ENCODE measurements at regions not wholly inside any gene's neighbourhood (a gene's known extent, or its start where the extent isn't known, plus 50 kb on each side); places are given as distances from the start of the nearest gene placed in this dataset.

DNA sequence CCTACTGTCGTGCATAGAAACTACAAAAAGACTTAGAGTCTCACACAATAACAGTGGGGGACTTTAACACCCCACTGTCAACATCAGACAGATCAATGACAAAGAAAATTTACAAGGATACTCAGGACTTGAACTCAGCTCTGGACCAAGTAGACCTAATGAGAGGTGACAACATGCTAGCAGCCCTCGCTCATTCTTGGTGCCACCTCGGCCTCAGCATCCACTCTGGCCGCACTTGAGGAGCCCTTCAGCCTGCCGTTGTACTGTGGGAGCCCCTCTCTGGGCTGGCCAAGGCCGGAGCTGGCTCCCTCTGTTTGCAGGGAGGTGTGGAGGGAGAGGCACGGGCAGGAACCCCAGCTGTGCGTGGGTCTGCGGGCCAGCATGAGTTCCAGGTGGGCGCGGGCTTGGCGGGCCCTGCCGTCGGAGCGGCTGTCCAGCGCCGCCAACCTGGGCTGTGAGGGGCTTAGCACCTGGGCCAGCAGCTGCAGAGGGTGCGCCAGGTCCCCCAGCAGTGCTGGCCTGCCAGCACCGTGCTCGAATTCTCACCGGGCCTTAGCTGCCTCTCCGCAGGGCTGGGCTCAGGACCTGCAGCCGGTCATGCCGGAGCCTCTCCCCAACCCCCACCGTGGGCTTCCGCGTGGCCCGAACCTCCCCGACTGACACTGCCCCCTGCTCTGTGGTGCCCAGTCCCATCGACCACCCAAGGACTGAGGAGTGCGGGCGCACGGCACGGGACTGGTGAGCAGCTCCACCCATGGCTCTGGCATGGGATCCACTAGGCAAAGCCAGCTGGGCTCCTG lies 205.6 kb downstream of the FRK start:
- TF ChIP-seq, protein P1, sequence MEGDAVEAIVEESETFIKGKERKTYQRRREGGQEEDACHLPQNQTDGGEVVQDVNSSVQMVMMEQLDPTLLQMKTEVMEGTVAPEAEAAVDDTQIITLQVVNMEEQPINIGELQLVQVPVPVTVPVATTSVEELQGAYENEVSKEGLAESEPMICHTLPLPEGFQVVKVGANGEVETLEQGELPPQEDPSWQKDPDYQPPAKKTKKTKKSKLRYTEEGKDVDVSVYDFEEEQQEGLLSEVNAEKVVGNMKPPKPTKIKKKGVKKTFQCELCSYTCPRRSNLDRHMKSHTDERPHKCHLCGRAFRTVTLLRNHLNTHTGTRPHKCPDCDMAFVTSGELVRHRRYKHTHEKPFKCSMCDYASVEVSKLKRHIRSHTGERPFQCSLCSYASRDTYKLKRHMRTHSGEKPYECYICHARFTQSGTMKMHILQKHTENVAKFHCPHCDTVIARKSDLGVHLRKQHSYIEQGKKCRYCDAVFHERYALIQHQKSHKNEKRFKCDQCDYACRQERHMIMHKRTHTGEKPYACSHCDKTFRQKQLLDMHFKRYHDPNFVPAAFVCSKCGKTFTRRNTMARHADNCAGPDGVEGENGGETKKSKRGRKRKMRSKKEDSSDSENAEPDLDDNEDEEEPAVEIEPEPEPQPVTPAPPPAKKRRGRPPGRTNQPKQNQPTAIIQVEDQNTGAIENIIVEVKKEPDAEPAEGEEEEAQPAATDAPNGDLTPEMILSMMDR (conservative IDR thresholded peaks at IDR 0.05), result no peak
- Mint-ChIP-seq H3K9me3 (peaks cover 24% of the 10 kb centered on the region), H3K4me3 (no peak overlapping the region), H3K36me3 (ENCODE audit: low read depth) (peaks cover 10% of the 10 kb centered on the region), H3K27ac (ENCODE audit: unreplicated experiment) (no peak overlapping the region), H3K27me3 (ENCODE audit: low read depth) (no peaks in the 10 kb centered on the region), H3K4me1 (no peaks in the 10 kb centered on the region)
- no peak for DNase-seq (ENCODE audit: low read depth, low spot score)

DNA sequence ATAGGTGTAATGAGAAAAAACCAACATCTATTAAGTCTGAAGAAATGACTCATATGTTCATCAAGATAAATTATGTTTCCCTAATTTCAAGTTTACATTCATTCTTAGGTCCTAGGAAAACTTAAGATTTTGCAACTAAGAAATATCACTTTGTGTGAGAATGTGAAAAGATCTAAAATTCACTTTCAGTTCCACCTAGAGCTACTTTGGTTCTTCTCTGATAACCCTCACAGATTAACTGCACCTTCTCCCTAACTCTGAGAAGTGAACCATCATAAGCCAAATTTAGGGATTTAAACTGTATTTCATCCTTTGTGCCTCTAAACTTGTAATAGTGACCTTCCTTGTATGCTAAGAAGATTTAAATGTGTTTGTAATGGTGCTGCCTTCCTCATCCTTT lies 213.0 kb downstream of the FRK start:
- Mint-ChIP-seq H3K36me3 (ENCODE audit: low read depth) (no peaks in the 10 kb centered on the region), H3K27me3 (ENCODE audit: low read depth) (peaks cover 3% of the 10 kb centered on the region), H3K9me3 (no peaks in the 10 kb centered on the region), H3K4me3 (no peak overlapping the region), H3K4me1 (no peaks in the 10 kb centered on the region), H3K27ac (ENCODE audit: unreplicated experiment) (no peak overlapping the region)
- no peak for DNase-seq (ENCODE audit: low read depth, low spot score)
- TF ChIP-seq, protein P1 (conservative IDR thresholded peaks at IDR 0.05), result no peak

DNA sequence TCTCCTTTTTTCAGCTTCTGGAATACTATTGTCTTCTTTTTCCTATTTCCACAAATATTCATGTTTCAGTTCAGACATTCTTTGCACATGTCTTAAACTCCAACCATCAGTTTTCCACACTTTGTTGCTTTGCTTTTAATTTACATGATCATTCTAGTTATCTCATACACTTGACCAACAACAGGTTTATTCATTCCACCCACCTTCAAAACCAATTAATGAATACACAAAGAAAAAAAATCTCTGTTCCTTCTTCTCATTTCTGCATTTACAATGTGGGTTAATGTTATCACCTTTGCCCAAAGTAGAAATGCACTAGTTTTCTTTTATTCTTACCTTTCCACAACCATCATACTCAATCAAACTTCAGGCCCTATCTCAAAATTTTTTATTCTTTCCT lies 216.7 kb downstream of the FRK start:
- H3K9me3 Mint-ChIP-seq, result no peaks in the 10 kb centered on the region
- peaks cover 3% of the 10 kb centered on the region for H3K27me3 Mint-ChIP-seq (ENCODE audit: low read depth)
- H3K4me3 Mint-ChIP-seq, result no peak overlapping the region
- no peaks in the 10 kb centered on the region for H3K36me3 Mint-ChIP-seq (ENCODE audit: low read depth)
- no peak overlapping the region for H3K27ac Mint-ChIP-seq (ENCODE audit: unreplicated experiment)
- no peaks in the 10 kb centered on the region for H3K4me1 Mint-ChIP-seq
- DNase-seq (ENCODE audit: low read depth, low spot score), result no peak
- TF ChIP-seq, protein P1 (conservative IDR thresholded peaks at IDR 0.05), result no peak

- H3K27me3 Mint-ChIP-seq (ENCODE audit: low read depth), result peaks cover 3% of the 10 kb centered on the region
- no peaks in the 10 kb centered on the region for H3K4me1 Mint-ChIP-seq
- no peak overlapping the region for H3K4me3 Mint-ChIP-seq
- TF ChIP-seq, protein P1 (conservative IDR thresholded peaks at IDR 0.05), result no peak
- no peaks in the 10 kb centered on the region for H3K9me3 Mint-ChIP-seq
- no peaks in the 10 kb centered on the region for H3K36me3 Mint-ChIP-seq (ENCODE audit: low read depth)
- H3K27ac Mint-ChIP-seq (ENCODE audit: unreplicated experiment), result no peak overlapping the region
- no peak for DNase-seq (ENCODE audit: low read depth, low spot score)
These were observed 218.4 kb downstream of the FRK start for GRCh38 chr6:115842338-115842737.

- Mint-ChIP-seq H3K27me3 (ENCODE audit: low read depth) (no peaks in the 10 kb centered on the region), H3K4me3 (no peak overlapping the region), H3K27ac (ENCODE audit: unreplicated experiment) (no peak overlapping the region), H3K9me3 (peaks cover 3% of the 10 kb centered on the region), H3K4me1 (no peaks in the 10 kb centered on the region), H3K36me3 (ENCODE audit: low read depth) (no peaks in the 10 kb centered on the region)
- no peak for DNase-seq (ENCODE audit: low read depth, low spot score)
- TF ChIP-seq, protein P1 (conservative IDR thresholded peaks at IDR 0.05), result no peak
These were observed 221.0 kb downstream of the FRK start for GRCh38 chr6:115839583-115840181.

All from neural crest cell (in vitro differentiated cells).